Activated T-helper 1 cell treated with anti-CD3 and anti-CD28 coated beads, Interleukin-12 subunit alpha, Interleukin-12 subunit beta, Interleukin-2, Interleukin-4 antibody, amounts not matched to agents 30 ng/mL and 10 ng/mL and 1 ng/mL, durations not matched to agents 14 hours and 24 hours and 36 hours (primary cell): ENCODE measurements at regions not wholly inside any gene's neighbourhood (a gene's known extent, or its start where the extent isn't known, plus 50 kb on each side); places are given as distances from the start of the nearest gene placed in this dataset.
"Not testable (repeated sequence)": the region's sequence is repeated elsewhere in the genome, so short reads cannot be mapped to it uniquely, and the experiment has no call there.

Experiments
- DNase-seq: peaks from one replicate; pipeline ENCODE4 v3.0.0; 2021; ENCODE audit warnings: low spot score
- H3K27ac Mint-ChIP-seq: one replicate; pipeline ENCODE4 v1.8.0; 2021; ENCODE audit warnings: mild to moderate bottlenecking, mixed read lengths
- H3K27me3 Mint-ChIP-seq: one replicate; pipeline ENCODE4 v1.8.0; 2022; ENCODE audit warnings: mild to moderate bottlenecking, moderate library complexity, mixed read lengths; ENCODE audit not compliant: insufficient read depth
- H3K36me3 Mint-ChIP-seq: one replicate; pipeline ENCODE4 v1.8.0; 2021; ENCODE audit warnings: low read depth, mixed read lengths
- H3K4me1 Mint-ChIP-seq: one replicate; pipeline ENCODE4 v1.8.0; 2021; ENCODE audit warnings: low read depth, mixed read lengths
- H3K4me3 Mint-ChIP-seq: one replicate; pipeline ENCODE4 v1.8.0; 2021; ENCODE audit warnings: mild to moderate bottlenecking, moderate library complexity, mixed read lengths
- H3K9me3 Mint-ChIP-seq: one replicate; pipeline ENCODE4 v1.8.0; 2021; ENCODE audit warnings: mixed read lengths
- intact Hi-C: fragments of 100-400 bp; cut with micrococcal nuclease; formaldehyde crosslinking; loops from one replicate; pipeline ENCODE4 v1.15.1; 2024

GRCh38 chr12:59398164-59398563, 197.7 kb upstream of the SLC16A7 start:
- no peak overlapping the region for H3K4me3 Mint-ChIP-seq
- peaks cover 3% of the 10 kb centered on the region for H3K27me3 Mint-ChIP-seq
- H3K27ac Mint-ChIP-seq = no peak overlapping the region
- no peak for DNase-seq
- intact Hi-C loops = no loop called here
- H3K36me3 Mint-ChIP-seq = no peaks in the 10 kb centered on the region
- H3K9me3 Mint-ChIP-seq = no peaks in the 10 kb centered on the region
- no peaks in the 10 kb centered on the region for H3K4me1 Mint-ChIP-seq

DNA sequence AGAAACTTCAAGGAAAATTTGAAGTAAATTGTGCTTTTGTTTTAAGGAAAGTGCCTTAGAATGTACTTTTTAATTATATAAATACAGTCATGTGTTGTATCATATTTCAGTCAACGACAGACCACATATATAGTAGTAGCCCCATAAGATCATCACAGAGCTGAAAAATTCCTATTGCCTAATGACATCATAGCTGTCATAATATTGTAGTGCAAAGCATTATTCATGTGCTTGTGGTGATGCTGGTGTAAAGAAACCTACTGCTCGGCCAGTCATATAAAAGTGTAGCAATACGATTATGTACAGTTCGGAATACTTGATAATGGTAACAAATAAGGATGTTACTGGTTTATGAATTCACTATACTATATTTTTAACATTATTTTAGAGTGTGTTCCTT, 198.9 kb upstream of the SLC16A7 start:
- Mint-ChIP-seq H3K4me3 (no peak overlapping the region), H3K9me3 (no peaks in the 10 kb centered on the region), H3K36me3 (no peaks in the 10 kb centered on the region), H3K4me1 (no peaks in the 10 kb centered on the region), H3K27me3 (peaks cover 3% of the 10 kb centered on the region), H3K27ac (no peak overlapping the region)
- intact Hi-C loops = no loop called here
- DNase-seq = no peak

DNA sequence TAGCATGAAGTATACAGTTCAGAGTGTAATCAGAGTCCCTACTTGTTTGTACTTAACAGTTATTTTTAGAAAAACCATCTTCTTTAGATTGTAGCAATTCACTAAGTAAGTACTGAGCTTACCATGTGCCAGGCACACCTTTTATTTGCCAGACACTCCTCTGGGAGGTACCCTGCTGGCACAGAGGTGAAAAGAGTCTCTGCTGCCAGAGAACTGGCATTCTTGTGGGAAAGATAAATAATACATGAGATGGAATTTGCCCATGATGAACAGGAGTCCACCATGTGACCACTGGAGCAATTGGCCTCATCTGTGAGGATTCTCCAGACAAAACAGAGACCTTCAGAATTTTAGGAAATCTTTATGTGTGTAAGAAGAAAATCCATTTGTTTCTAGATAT, 199.3 kb upstream of the SLC16A7 start:
- H3K27ac Mint-ChIP-seq = no peak overlapping the region
- no peaks in the 10 kb centered on the region for H3K4me1 Mint-ChIP-seq
- H3K36me3 Mint-ChIP-seq = no peaks in the 10 kb centered on the region
- peaks cover 3% of the 10 kb centered on the region for H3K27me3 Mint-ChIP-seq
- no peak for DNase-seq
- intact Hi-C loops = no loop called here
- H3K4me3 Mint-ChIP-seq = no peak overlapping the region
- H3K9me3 Mint-ChIP-seq = no peaks in the 10 kb centered on the region

GRCh38 chr12:59395310-59395709, 200.5 kb upstream of the SLC16A7 start:
- DNase-seq, H3K27me3 Mint-ChIP-seq, H3K4me1 Mint-ChIP-seq, H3K4me3 Mint-ChIP-seq, H3K9me3 Mint-ChIP-seq, H3K27ac Mint-ChIP-seq, intact Hi-C loops, H3K36me3 Mint-ChIP-seq: not testable (repeated sequence)

DNA sequence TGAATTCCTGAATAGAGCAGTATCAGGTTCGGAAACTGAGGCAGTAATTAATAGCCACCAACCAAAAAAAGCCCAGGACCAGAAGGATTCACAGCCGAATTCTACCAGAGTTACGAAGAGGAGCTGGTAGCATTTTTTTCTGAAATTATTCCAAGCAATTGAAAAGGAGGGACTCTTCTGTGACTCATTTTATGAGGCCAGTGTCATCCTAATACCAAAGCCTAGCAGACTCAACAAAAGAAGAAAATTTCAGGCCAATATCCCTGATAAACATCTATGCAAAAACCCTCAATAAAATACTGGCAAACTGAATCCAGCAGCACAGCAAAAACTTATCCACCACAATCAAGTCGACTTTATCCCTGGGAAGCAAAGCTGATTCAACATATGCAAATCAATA, 202.3 kb upstream of the SLC16A7 start:
- Mint-ChIP-seq H3K9me3 (no peaks in the 10 kb centered on the region), H3K4me1 (no peaks in the 10 kb centered on the region), H3K36me3 (no peaks in the 10 kb centered on the region), H3K27me3 (peaks cover 3% of the 10 kb centered on the region), H3K4me3 (no peak overlapping the region), H3K27ac (no peak overlapping the region)
- no peak for DNase-seq
- intact Hi-C loops = no loop called here

- intact Hi-C loops = no loop called here
- no peaks in the 10 kb centered on the region for H3K36me3 Mint-ChIP-seq
- H3K9me3 Mint-ChIP-seq = no peaks in the 10 kb centered on the region
- DNase-seq = no peak
- H3K4me1 Mint-ChIP-seq = no peaks in the 10 kb centered on the region
- no peak overlapping the region for H3K4me3 Mint-ChIP-seq
- H3K27me3 Mint-ChIP-seq = peaks cover 4% of the 10 kb centered on the region
- H3K27ac Mint-ChIP-seq = no peak overlapping the region
Measured at GRCh38 chr12:59389968-59390576, 205.8 kb upstream of the SLC16A7 start.

DNA sequence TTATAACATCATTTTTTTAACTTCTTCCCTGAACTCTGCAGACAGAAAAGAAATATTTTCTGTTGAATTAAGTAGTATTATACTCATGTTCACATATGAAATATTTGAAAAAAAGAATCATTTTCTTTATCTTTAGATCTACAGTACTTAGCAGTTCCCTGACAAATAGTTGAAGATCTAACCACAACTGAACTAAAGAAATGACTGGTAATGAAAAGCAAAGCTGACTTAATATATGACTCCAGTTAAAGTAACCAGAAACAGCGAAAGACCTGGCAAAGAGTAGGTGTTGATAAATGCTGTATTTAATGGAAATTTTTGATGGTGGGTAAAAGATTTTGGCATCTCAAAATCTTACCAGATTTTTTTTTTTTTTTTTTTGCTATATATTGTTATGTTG, 207.1 kb upstream of the SLC16A7 start:
- no peaks in the 10 kb centered on the region for H3K9me3 Mint-ChIP-seq
- DNase-seq = no peak
- intact Hi-C loops = no loop called here
- peaks cover 3% of the 10 kb centered on the region for H3K27me3 Mint-ChIP-seq
- no peak overlapping the region for H3K27ac Mint-ChIP-seq
- no peaks in the 10 kb centered on the region for H3K4me1 Mint-ChIP-seq
- no peaks in the 10 kb centered on the region for H3K36me3 Mint-ChIP-seq
- no peak overlapping the region for H3K4me3 Mint-ChIP-seq

GRCh38 chr12:59388176-59388575, 207.7 kb upstream of the SLC16A7 start:
- Mint-ChIP-seq H3K27me3 (peaks cover 2% of the 10 kb centered on the region), H3K4me3 (no peak overlapping the region), H3K4me1 (no peaks in the 10 kb centered on the region), H3K27ac (no peak overlapping the region), H3K36me3 (no peaks in the 10 kb centered on the region), H3K9me3 (no peaks in the 10 kb centered on the region)
- intact Hi-C loops = no loop called here
- DNase-seq = no peak

- no peaks in the 10 kb centered on the region for H3K36me3 Mint-ChIP-seq
- intact Hi-C loops = no loop called here
- no peaks in the 10 kb centered on the region for H3K9me3 Mint-ChIP-seq
- no peak for DNase-seq
- no peak overlapping the region for H3K4me3 Mint-ChIP-seq
- peaks cover 2% of the 10 kb centered on the region for H3K27me3 Mint-ChIP-seq
- H3K4me1 Mint-ChIP-seq = no peaks in the 10 kb centered on the region
- H3K27ac Mint-ChIP-seq = no peak overlapping the region
Measured at GRCh38 chr12:59386236-59386635, 209.6 kb upstream of the SLC16A7 start.

DNA sequence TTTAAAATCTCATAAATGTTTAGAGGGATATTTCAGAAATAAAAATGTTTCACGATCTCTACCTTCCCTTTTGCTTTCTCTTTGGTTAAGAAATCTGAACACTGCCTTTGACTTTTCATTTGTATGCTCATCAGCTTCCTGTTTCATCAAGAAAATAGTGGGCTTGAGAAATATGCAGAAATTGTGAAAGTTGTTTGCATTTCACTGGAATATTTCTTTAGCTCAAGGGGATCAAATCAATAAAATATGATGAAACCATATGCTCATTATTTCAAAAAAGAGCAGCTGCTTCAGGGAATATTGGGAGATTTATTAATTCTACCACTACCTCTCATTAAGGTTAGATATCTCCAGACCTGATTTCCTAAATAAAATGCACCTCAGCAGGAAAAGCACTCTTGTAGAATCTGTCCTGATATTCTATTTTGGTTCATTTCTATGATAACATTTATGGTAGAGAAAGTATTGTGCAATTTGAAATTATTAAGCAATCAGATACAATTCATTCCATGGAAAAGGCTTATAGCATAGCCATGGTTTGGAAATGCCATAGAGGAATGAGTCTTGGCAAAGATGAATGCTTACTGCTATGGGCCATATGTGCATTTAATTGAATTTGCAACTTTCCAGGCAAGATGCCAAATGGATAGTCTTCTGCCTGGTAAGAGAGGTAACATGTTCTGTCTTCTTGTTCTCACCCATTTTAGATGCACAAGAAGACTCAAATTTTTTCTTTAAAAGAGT, 212.6 kb upstream of the SLC16A7 start:
- DNase-seq = no peak
- H3K4me3 Mint-ChIP-seq = no peak overlapping the region
- no peak overlapping the region for H3K27ac Mint-ChIP-seq
- no peaks in the 10 kb centered on the region for H3K4me1 Mint-ChIP-seq
- no peaks in the 10 kb centered on the region for H3K9me3 Mint-ChIP-seq
- H3K27me3 Mint-ChIP-seq = peaks cover 2% of the 10 kb centered on the region
- no peaks in the 10 kb centered on the region for H3K36me3 Mint-ChIP-seq
- intact Hi-C loops = no loop called here

DNA sequence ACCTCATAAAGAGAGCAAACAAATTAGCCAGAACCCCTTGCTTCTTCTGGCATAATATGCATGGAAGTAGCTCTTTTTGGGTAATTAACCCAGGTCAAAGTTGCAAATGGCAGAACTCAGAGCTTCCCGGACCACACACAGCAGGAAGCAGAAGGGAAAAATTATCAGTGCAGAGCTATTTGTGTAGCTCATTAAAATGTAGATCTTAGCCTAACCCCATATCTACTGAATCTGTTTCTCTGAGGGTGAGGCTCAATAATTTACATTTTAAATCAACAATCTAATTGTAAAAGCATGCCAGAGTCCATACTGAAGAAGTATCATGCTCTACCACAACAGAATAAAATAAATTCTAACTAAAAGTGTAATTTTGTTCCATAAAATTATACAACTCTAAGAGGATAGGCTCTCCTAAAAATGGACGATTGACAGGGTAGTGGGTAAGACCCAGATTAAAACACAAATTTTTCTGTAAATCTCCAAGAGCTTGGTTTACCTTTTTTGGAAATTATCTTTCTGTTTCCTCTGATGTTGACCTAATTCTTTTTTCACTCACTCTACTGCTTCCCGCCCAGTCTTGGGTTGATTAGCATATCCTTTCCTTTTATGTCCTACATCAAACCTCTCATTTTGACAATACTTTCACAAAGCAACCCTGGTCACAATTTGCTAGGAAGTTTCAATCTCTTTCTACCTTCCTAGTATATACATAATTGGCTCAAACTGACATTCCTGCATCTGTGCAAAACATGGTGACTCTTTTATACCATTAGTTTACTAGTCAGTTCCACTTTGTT, 213.3 kb upstream of the SLC16A7 start:
- no peaks in the 10 kb centered on the region for H3K4me1 Mint-ChIP-seq
- no peak overlapping the region for H3K27ac Mint-ChIP-seq
- no peaks in the 10 kb centered on the region for H3K27me3 Mint-ChIP-seq
- H3K9me3 Mint-ChIP-seq = no peaks in the 10 kb centered on the region
- DNase-seq = no peak
- intact Hi-C loops = no loop called here
- H3K4me3 Mint-ChIP-seq = no peak overlapping the region
- no peaks in the 10 kb centered on the region for H3K36me3 Mint-ChIP-seq

DNA sequence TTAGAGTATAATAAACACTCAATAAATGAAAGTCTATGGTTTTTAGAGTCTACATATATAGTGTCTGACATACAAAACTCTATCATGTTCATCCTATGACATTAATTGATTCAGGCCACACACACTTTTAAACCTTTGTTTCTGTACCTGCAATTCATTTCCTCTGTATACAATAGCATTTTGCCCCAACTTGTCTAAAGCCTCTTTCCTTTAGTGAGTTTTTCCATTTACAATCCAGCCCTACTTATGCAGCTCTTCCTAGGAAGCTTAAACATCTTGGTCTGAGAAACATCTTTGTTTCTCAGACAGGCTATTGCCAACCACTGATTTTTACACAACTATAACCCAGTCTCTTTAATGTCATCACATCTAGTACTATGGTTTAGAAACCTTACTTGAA, 214.7 kb upstream of the SLC16A7 start:
- Mint-ChIP-seq H3K4me3 (no peak overlapping the region), H3K4me1 (no peaks in the 10 kb centered on the region), H3K27ac (no peak overlapping the region), H3K27me3 (no peaks in the 10 kb centered on the region), H3K36me3 (no peaks in the 10 kb centered on the region), H3K9me3 (no peaks in the 10 kb centered on the region)
- intact Hi-C loops = no loop called here
- DNase-seq = no peak

GRCh38 chr12:59375633-59376032, 220.2 kb upstream of the SLC16A7 start:
- H3K9me3 Mint-ChIP-seq = no peaks in the 10 kb centered on the region
- no peaks in the 10 kb centered on the region for H3K36me3 Mint-ChIP-seq
- no peak for DNase-seq
- no peak overlapping the region for H3K4me3 Mint-ChIP-seq
- no peak overlapping the region for H3K27ac Mint-ChIP-seq
- intact Hi-C loops = loop anchor here (10.0 kb wide), 1 partner anchor 1031 kb away; no protein-coding TSS in a partner anchor
- H3K4me1 Mint-ChIP-seq = no peaks in the 10 kb centered on the region
- H3K27me3 Mint-ChIP-seq = peaks cover 1% of the 10 kb centered on the region
